Neural cell (in vitro differentiated cells): ENCODE measurements at regions not wholly inside any gene's neighbourhood (a gene's known extent, or its start where the extent isn't known, plus 50 kb on each side); places are given as distances from the start of the nearest gene placed in this dataset.

Experiments used
- CTCF ChIP-seq: fragments of 450-650 bp; IDR thresholded peaks from 2 replicates; pipeline ENCODE4 v1.5.1; 2014; ENCODE audit warnings: antibody characterized with exemption, mild to moderate bottlenecking, moderate library complexity; ENCODE audit not compliant: poor library complexity, severe bottlenecking
- EZH2 ChIP-seq: fragments of 200-600, 300-800 bp; shearing (Covaris generic), sonication (generic); IDR thresholded peaks from 2 replicates; pipeline ENCODE4 v1.6.1; 2014; ENCODE audit warnings: antibody characterized with exemption, low read length, borderline replicate concordance, mild to moderate bottlenecking; ENCODE audit not compliant: insufficient read depth, poor library complexity, severe bottlenecking
- MXI1 ChIP-seq: fragments of 450-650 bp; conservative IDR thresholded peaks from 2 replicates; pipeline ENCODE4 v1.6.1; 2014; ENCODE audit warnings: antibody characterized with exemption, mild to moderate bottlenecking; ENCODE audit not compliant: poor library complexity, severe bottlenecking
- POLR2AphosphoS5 ChIP-seq: IDR thresholded peaks from 2 replicates; pipeline ENCODE4 v1.6.1; 2012
- REST ChIP-seq: IDR thresholded peaks from 2 replicates; pipeline ENCODE4 v1.6.1; 2012; ENCODE audit warnings: borderline replicate concordance
- SMC3 ChIP-seq: fragments of 450-650 bp; conservative IDR thresholded peaks from 2 replicates; pipeline ENCODE4 v1.6.1; 2014; ENCODE audit warnings: antibody characterized with exemption, mild to moderate bottlenecking, moderate library complexity; ENCODE audit not compliant: poor library complexity
- TAF1 ChIP-seq: IDR thresholded peaks from 2 replicates; pipeline ENCODE4 v1.6.1; 2012; ENCODE audit warnings: low read depth

- TF ChIP-seq CTCF (no peak), MXI1 (no peak), POLR2AphosphoS5 (no peak), REST (no peak), SMC3 (no peak), EZH2 (no peak), TAF1 (no peak)
Observed at GRCh38 chr12:108440736-108441135, 74.3 kb upstream of the FICD start.
